BJ (cell line): ENCODE measurements at regions not wholly inside any gene's neighbourhood (a gene's known extent, or its start where the extent isn't known, plus 50 kb on each side); places are given as distances from the start of the nearest gene placed in this dataset.

Experiments
- CTCF ChIA-PET: fragments of 350-600 bp; formaldehyde crosslinking; extraction: SDS; loops from one replicate; lab custom pipeline; 2021; ENCODE audit warnings: antibody characterized with exemption, inconsistent platforms; lab: Yijun Ruan, JAX
- POLR2A ChIA-PET: fragments of 300-600 bp; sonication (Branson Sonifier 250); formaldehyde crosslinking; extraction: SDS; loops from one replicate; lab custom pipeline; 2021; ENCODE audit warnings: antibody characterized with exemption; lab: Charles Lee
- DNase-seq: peaks from one replicate; pipeline ENCODE4 v3.0.0-alpha.2; 2011; ENCODE audit warnings: low read depth
- H3K27me3 ChIP-seq: 2 replicates; pipeline ENCODE4 v1.6.0; 2011; ENCODE audit warnings: low read length; ENCODE audit not compliant: control insufficient read depth, insufficient read depth
- H3K36me3 ChIP-seq: 2 replicates; pipeline ENCODE4 v1.5.1; 2011; ENCODE audit warnings: low read length; ENCODE audit not compliant: control insufficient read depth, insufficient read depth
- H3K4me3 ChIP-seq: 2 replicates; pipeline ENCODE4 v1.5.1; 2011; ENCODE audit warnings: low read depth, mild to moderate bottlenecking, control low read depth, low read length
- TF ChIP-seq, protein P1 (sequence below): IDR thresholded peaks from 2 replicates; pipeline ENCODE4 v1.5.1; 2011; ENCODE audit warnings: low read depth, mild to moderate bottlenecking, control low read depth, inconsistent platforms, low read length, moderate library complexity; ENCODE audit not compliant: insufficient read depth

- DNase-seq, result no peak
- TF ChIP-seq, protein P1, sequence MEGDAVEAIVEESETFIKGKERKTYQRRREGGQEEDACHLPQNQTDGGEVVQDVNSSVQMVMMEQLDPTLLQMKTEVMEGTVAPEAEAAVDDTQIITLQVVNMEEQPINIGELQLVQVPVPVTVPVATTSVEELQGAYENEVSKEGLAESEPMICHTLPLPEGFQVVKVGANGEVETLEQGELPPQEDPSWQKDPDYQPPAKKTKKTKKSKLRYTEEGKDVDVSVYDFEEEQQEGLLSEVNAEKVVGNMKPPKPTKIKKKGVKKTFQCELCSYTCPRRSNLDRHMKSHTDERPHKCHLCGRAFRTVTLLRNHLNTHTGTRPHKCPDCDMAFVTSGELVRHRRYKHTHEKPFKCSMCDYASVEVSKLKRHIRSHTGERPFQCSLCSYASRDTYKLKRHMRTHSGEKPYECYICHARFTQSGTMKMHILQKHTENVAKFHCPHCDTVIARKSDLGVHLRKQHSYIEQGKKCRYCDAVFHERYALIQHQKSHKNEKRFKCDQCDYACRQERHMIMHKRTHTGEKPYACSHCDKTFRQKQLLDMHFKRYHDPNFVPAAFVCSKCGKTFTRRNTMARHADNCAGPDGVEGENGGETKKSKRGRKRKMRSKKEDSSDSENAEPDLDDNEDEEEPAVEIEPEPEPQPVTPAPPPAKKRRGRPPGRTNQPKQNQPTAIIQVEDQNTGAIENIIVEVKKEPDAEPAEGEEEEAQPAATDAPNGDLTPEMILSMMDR, result no peak
- ChIA-PET CTCF (no interaction called here), POLR2A (no interaction called here)
- no peaks in the 10 kb centered on the region; the same call in 1 of the 2 replicates for H3K27me3 ChIP-seq
- H3K4me3 ChIP-seq, result no peak overlapping the region
- H3K36me3 ChIP-seq, result no peaks in the 10 kb centered on the region
Measured at GRCh38 chr7:140249036-140249806, 72.4 kb upstream of the KDM7A start.

DNA sequence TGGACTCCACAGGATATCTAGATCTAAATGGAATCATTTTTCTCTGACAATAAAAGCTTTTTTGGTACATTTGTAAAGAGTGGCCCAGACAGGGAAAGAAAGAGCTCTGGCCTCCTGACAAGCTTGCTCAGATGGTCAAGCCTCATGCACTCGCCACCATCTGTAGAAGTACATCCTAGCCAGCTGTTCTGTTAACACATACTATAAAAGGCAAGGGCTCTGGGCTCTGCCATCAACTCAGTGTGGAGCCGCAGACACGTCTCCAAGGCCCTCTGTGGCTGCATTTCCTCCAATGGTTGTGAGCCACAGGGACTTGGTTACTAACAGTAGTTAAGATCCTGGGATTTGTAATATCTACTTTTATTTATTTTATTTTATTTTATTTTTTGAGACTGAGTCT, 70.8 kb upstream of the KDM7A start:
- Histone ChIP-seq H3K4me3 (no peak overlapping the region), H3K36me3 (no peaks in the 10 kb centered on the region), H3K27me3 (no peaks in the 10 kb centered on the region; the same call in 1 of the 2 replicates)
- TF ChIP-seq, protein P1, result no peak
- no peak for DNase-seq
- CTCF ChIA-PET, result no interaction called here
- POLR2A ChIA-PET, result no interaction called here

- H3K27me3 ChIP-seq, result no peaks in the 10 kb centered on the region; the same call in 1 of the 2 replicates
- ChIA-PET POLR2A (no interaction called here), CTCF (no interaction called here)
- DNase-seq, result no peak
- H3K4me3 ChIP-seq, result no peak overlapping the region
- H3K36me3 ChIP-seq, result no peaks in the 10 kb centered on the region
- TF ChIP-seq, protein P1, result no peak
Measured at GRCh38 chr7:140245611-140246105, 68.9 kb upstream of the KDM7A start.

- CTCF ChIA-PET, result interaction anchor here (0.9 kb wide), 1 partner anchor 11 kb away, joined by 3 read pairs; no protein-coding TSS in a partner anchor
Measured at GRCh38 chr7:140242057-140243031, 65.6 kb upstream of the KDM7A start.

More at GRCh38 chr7:140242057-140243031, 65.6 kb upstream of the KDM7A start:
- Histone ChIP-seq H3K27me3 (peaks cover 5% of the 10 kb centered on the region; the same call in 1 of the 2 replicates), H3K4me3 (no peak overlapping the region), H3K36me3 (no peaks in the 10 kb centered on the region)
- no peak for DNase-seq
- TF ChIP-seq, protein P1, result no peak
- POLR2A ChIA-PET, result no interaction called here
